HFFc6 (cell line): ENCODE measurements at regions not wholly inside any gene's neighbourhood (a gene's known extent, or its start where the extent isn't known, plus 50 kb on each side); places are given as distances from the start of the nearest gene placed in this dataset.

ENCODE experiments used
- DNase-seq: peaks from one replicate; pipeline ENCODE4 v3.0.0-alpha.2; 2018
- H3K27ac Mint-ChIP-seq: 2 replicates; pipeline ENCODE4 v1.8.0; 2020; ENCODE audit warnings: mild to moderate bottlenecking, mixed read lengths
- H3K27me3 Mint-ChIP-seq: 2 replicates; pipeline ENCODE4 v1.8.0; 2021; ENCODE audit warnings: mild to moderate bottlenecking, moderate library complexity, mixed read lengths; ENCODE audit not compliant: insufficient read depth
- H3K36me3 Mint-ChIP-seq: 2 replicates; pipeline ENCODE4 v1.8.0; 2021; ENCODE audit warnings: low read depth, mixed read lengths
- H3K4me1 Mint-ChIP-seq: 2 replicates; pipeline ENCODE4 v1.8.0; 2020; ENCODE audit warnings: low read depth, mixed read lengths
- H3K4me3 Mint-ChIP-seq: 2 replicates; pipeline ENCODE4 v1.8.0; 2020; ENCODE audit warnings: mild to moderate bottlenecking, moderate library complexity, mixed read lengths
- H3K9me3 Mint-ChIP-seq: 2 replicates; pipeline ENCODE4 v1.8.0; 2020; ENCODE audit warnings: mild to moderate bottlenecking, mixed read lengths
- CTCF ChIP-seq: fragments of 200-600 bp; sonication (generic); IDR thresholded peaks from 2 replicates; pipeline ENCODE4 v1.5.0; 2021; ENCODE audit warnings: antibody characterized with exemption, mild to moderate bottlenecking

- H3K36me3 Mint-ChIP-seq: peaks cover 5% of the 10 kb centered on the region
- no peak for DNase-seq
These were observed 102.7 kb upstream of the ID4 start for GRCh38 chr6:19734519-19734918.

GRCh38 chr6:19736066-19736465, 101.1 kb upstream of the ID4 start:
- Mint-ChIP-seq H3K27me3 (no peaks in the 10 kb centered on the region), H3K4me3 (no peak overlapping the region), H3K27ac (no peak overlapping the region), H3K9me3 (no peaks in the 10 kb centered on the region), H3K36me3 (no peaks in the 10 kb centered on the region; the same call in none of the 2 replicates), H3K4me1 (peaks cover 22% of the 10 kb centered on the region)
- DNase-seq: no peak
- no peak for TF ChIP-seq CTCF

More at GRCh38 chr6:19734519-19734918, 102.7 kb upstream of the ID4 start:
- no peak overlapping the region for H3K4me3 Mint-ChIP-seq
- TF ChIP-seq CTCF: no peak
- no peaks in the 10 kb centered on the region for H3K9me3 Mint-ChIP-seq
- no peak overlapping the region for H3K27ac Mint-ChIP-seq
- no peaks in the 10 kb centered on the region for H3K27me3 Mint-ChIP-seq
- peaks cover 28% of the 10 kb centered on the region for H3K4me1 Mint-ChIP-seq

GRCh38 chr6:19738010-19738409, 99.2 kb upstream of the ID4 start:
- Mint-ChIP-seq H3K27ac (no peak overlapping the region), H3K27me3 (no peaks in the 10 kb centered on the region), H3K9me3 (no peaks in the 10 kb centered on the region), H3K36me3 (no peaks in the 10 kb centered on the region; the same call in 1 of the 2 replicates), H3K4me3 (no peak overlapping the region), H3K4me1 (peaks cover 8% of the 10 kb centered on the region)
- no peak for DNase-seq
- no peak for TF ChIP-seq CTCF

GRCh38 chr6:19749722-19750121, 87.4 kb upstream of the ID4 start:
- Mint-ChIP-seq H3K27me3 (no peaks in the 10 kb centered on the region), H3K4me1 (peaks cover 33% of the 10 kb centered on the region), H3K4me3 (no peak overlapping the region), H3K36me3 (no peaks in the 10 kb centered on the region; the same call in 1 of the 2 replicates), H3K27ac (no peak overlapping the region), H3K9me3 (no peaks in the 10 kb centered on the region)
- TF ChIP-seq CTCF: no peak
- no peak for DNase-seq

GRCh38 chr6:19752746-19753145, 84.4 kb upstream of the ID4 start:
- Mint-ChIP-seq H3K9me3 (no peaks in the 10 kb centered on the region), H3K27ac (no peak overlapping the region), H3K4me1 (peaks cover 58% of the 10 kb centered on the region), H3K36me3 (no peaks in the 10 kb centered on the region), H3K27me3 (no peaks in the 10 kb centered on the region; the same call in 1 of the 2 replicates), H3K4me3 (no peak overlapping the region)
- TF ChIP-seq CTCF: no peak
- no peak for DNase-seq

GRCh38 chr6:19753826-19754225, 83.3 kb upstream of the ID4 start:
- H3K4me1 Mint-ChIP-seq: peaks cover 60% of the 10 kb centered on the region
- no peaks in the 10 kb centered on the region for H3K36me3 Mint-ChIP-seq
- H3K27ac Mint-ChIP-seq: no peak overlapping the region
- H3K4me3 Mint-ChIP-seq: no peak overlapping the region
- DNase-seq: no peak
- no peaks in the 10 kb centered on the region for H3K9me3 Mint-ChIP-seq
- H3K27me3 Mint-ChIP-seq: no peaks in the 10 kb centered on the region; the same call in 1 of the 2 replicates
- no peak for TF ChIP-seq CTCF
